HG03280 (cell line): ENCODE measurements at regions not wholly inside any gene's neighbourhood (a gene's known extent, or its start where the extent isn't known, plus 50 kb on each side); places are given as distances from the start of the nearest gene placed in this dataset.

Experiments
- ATAC-seq: cut with Tn5 transposase; IDR thresholded peaks from one replicate; pipeline ENCODE4 v1.9.1; 2021; ENCODE audit warnings: mild to moderate bottlenecking, moderate library complexity; ENCODE audit not compliant: unreplicated experiment

- ATAC-seq: peak; percentile 96
Observed at GRCh38 chr13:106917673-106918556, 350.0 kb upstream of the ARGLU1 start.

DNA sequence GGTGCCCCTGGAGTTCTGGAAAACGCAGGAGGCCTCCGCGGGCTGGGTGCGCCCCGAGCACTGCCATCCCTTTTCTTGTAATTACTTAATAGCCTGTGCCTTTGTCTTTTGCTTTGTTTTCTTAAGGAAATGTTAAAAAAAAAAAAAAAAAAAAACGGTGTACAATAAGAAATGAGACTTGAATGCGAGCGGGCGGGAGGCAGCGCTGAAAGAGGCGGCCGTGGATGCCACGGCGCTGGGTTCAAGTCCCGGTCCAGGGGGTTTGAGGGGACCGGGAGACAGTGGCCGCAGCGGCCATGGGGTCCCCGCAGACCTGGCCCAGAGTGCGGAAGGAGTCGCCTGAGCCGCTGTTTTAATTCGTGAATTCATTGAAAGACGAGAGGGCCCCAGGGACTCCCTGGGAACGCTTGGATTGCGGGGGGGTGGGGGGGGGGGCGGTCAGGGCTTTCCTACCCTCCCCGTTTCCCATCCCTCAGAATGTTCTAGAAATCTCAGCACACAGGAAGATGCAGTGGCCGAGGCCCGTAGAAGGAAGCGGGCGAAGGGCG, 349.2 kb upstream of the ARGLU1 start:
- ATAC-seq: no peak

GRCh38 chr13:106916329-106916976, 348.5 kb upstream of the ARGLU1 start:
- ATAC-seq: no peak

GRCh38 chr13:106915146-106915545, 347.2 kb upstream of the ARGLU1 start:
- no peak for ATAC-seq

GRCh38 chr13:106911627-106912026, 343.7 kb upstream of the ARGLU1 start:
- no peak for ATAC-seq

GRCh38 chr13:106911020-106911419, 343.1 kb upstream of the ARGLU1 start:
- ATAC-seq: no peak

DNA sequence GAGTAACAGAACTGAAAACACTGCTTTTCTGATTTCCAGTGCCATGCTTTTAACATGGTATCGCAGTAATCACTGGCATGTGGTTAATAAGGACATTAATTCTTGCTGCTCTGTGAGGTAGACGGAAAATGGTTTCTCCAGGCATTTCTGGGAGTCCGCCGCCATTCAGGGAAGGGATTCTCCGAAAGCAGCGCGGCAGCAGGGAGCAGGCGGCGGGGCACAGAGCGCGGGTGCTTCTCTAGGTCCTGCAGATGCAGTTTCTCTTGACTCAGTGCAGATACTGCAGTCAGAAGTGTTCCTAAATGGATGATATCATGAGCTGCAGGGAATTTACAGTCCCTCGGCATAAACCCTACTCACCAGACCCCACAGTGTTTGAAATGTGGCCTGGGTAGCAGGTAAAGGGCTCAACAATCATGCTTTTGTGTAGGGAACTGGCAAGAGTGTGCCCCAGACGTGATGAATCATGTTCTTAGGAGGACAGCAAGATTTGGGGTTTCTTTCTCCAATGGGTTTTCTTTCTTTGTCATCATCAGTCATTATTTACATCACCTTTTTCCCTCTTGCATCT, 338.6 kb upstream of the ARGLU1 start:
- ATAC-seq: no peak

DNA sequence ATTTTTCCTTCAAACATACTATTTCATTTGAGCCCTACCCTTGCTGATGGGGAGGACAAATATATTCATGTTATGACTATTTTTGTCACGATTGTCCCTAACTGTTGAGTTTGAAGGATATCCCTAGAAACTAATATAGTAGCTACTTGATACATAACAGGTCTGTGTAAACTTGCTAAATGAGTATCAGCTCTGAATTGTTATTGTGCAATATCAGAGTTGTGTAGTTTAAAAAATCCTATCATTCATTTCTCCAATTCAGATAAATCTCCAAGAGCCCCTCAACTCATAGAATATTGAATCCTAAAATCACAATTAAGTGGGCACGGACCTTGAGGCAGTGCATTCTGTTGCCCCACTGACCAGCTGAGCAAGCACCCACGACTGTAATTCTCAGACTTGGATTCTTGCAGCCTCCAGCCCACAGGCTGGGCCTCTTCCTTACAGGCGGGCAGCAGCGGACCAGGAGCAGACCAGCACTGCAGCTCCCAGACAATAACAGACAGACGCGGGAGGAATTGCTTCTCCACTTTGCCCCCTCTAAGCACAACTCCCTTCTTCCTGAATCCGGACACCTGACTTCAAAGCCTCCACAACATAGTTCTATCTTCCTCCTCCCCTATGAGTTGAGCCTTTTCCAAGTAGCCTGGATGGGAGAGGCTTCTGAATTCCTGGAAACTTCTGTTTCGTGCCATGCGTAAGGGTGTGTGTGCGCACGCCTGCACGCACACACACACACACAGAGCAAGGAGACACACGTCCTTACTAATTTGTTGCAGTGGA, 337.6 kb upstream of the ARGLU1 start:
- ATAC-seq: no peak

GRCh38 chr13:106899442-106899841, 331.5 kb upstream of the ARGLU1 start:
- no peak for ATAC-seq

GRCh38 chr13:106898231-106898630, 330.3 kb upstream of the ARGLU1 start:
- ATAC-seq: no peak

DNA sequence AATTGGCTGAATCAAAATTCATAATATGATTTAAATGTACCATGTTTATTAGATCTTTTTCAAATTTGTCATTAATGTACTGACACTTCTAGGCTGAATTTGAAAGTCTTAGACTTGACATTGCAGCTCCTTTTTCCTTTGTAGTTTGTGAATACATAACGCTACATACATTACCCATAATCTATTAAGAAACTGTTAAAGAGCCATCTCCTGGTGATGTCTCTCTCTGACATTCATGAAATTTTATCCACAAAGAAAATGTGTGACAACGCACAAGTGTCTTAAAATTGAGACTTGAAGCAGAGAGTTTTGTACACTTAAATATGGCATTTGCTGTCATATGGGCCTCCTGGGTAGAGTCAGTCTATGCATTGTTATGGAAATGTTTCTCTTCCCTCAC, 320.2 kb upstream of the ARGLU1 start:
- ATAC-seq: no peak

GRCh38 chr13:106887686-106888085, 319.7 kb upstream of the ARGLU1 start:
- no peak for ATAC-seq

DNA sequence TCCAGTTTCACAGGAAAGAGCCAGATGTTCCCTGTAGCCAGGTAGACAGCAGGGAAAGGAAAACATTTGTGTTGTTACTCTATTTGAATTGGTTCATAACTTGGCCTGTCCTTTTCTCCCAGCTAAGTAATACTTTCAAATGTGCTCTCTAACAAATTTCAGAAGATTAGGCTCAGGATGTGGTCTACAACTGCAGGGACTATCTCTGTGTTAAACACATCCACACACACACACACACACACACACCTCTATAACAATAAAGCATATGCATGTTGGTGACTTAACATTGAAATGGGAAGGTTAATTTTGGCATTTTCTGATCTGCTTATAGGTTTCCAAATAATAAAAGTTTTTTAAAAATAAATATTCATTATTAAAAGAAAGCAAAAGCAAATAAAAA, 316.0 kb upstream of the ARGLU1 start:
- ATAC-seq: no peak

DNA sequence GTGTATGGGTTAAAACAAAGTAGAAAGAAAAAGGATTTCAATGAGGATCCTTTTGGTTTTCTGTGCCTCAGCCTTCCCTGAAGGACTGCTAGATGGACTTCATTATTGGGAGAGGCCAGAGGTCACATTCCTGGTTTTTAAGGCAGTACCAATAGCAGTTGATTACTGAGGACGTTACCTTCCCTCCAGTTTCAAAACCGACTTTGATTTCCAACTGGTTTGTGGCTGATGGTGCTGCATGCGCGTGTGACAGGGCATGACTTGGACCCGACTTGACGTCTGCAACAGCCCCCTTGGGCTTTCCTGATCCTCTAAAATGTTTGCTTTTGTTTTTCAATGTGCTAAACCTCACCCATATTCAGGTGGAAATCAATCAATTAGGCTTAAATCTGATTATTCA, 314.3 kb upstream of the ARGLU1 start:
- ATAC-seq: no peak

- ATAC-seq: no peak
Observed at GRCh38 chr13:106879806-106880205, 311.9 kb upstream of the ARGLU1 start.

DNA sequence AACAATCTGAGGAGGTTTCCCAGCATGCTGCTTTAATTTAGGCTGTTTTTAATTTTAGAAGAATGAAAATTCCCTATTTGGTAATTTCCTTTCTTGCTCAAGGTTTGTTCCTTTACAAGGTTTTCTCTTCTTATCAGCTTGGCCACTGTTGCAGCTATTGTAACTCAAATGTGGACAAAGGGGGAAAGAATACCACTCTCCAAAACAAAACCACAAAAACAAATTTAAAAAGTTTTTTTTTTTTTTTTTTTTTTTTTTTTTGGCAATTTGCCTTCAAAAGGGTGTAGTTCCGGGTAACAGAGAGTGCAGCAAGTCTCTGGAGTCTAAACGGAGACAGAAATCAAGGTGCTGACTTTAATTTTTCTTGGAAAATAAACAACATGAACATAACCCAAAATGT, 306.4 kb upstream of the ARGLU1 start:
- no peak for ATAC-seq

GRCh38 chr13:106873810-106874209, 305.9 kb upstream of the ARGLU1 start:
- ATAC-seq: no peak

DNA sequence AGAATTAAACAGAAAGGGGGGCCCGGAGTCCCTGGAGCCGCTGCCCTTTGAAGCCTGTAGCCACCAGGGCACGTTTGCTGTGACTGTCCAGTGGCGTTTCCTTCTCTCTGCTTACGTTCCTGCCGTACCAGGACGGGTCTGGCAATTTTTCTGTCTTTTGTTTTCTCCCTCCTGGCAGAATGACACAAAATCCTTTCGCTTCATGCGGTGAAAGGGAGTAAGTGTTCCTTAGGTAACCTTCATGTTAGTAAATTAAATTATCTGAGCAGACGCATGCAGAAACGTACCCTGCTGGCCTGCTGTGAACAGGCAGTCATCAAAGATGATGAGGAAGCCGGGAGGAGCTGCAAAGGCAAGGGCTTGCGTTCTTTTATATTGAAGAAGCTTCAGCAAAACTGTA, 299.3 kb upstream of the ARGLU1 start:
- no peak for ATAC-seq

- ATAC-seq: no peak
Observed at GRCh38 chr13:106865716-106866440, 297.9 kb upstream of the ARGLU1 start.

DNA sequence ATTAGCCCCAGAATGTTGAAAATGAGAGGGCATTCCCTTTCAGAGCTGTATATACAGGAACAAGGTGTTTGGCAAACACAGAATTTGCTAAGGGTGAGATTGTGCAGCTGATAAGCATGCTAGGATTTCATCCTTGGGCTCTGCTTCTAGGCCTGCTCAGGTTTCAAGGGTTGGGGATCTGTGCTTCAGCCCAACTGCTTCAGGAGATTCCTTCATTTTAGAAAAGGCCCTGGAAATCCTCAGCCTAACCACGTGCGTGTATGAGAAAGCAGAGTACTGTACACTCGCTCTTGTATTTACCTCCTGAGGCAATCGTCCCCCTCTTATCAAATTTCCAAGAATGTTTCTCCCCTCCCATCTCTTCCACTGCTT, 291.6 kb upstream of the ARGLU1 start:
- no peak for ATAC-seq
